HEK293T (cell line): ENCODE measurements at regions not wholly inside any gene's neighbourhood (a gene's known extent, or its start where the extent isn't known, plus 50 kb on each side); places are given as distances from the start of the nearest gene placed in this dataset.

Experiments used
- ARNT ChIP-seq: fragments of 450-650 bp; IDR thresholded peaks from 2 replicates; pipeline ENCODE4 v1.6.1; 2017; ENCODE audit warnings: mild to moderate bottlenecking
- BHLHE40 ChIP-seq: fragments of 450-650 bp; IDR thresholded peaks from 2 replicates; pipeline ENCODE4 v1.6.1; 2016; ENCODE audit warnings: mild to moderate bottlenecking, moderate library complexity, borderline replicate concordance
- FOXA1 ChIP-seq: fragments of 450-650 bp; IDR thresholded peaks from 2 replicates; pipeline ENCODE4 v1.6.1; 2016; ENCODE audit warnings: mild to moderate bottlenecking
- FOXK2 ChIP-seq: fragments of 450-650 bp; IDR thresholded peaks from 2 replicates; pipeline ENCODE4 v1.6.1; 2016; ENCODE audit warnings: mild to moderate bottlenecking
- FOXM1 ChIP-seq: fragments of 450-650 bp; IDR thresholded peaks from 2 replicates; pipeline ENCODE4 v1.6.1; 2017; ENCODE audit warnings: mild to moderate bottlenecking, borderline replicate concordance
- HDGF ChIP-seq: fragments of 450-650 bp; IDR thresholded peaks from 2 replicates; pipeline ENCODE4 v1.6.1; 2017; ENCODE audit warnings: antibody characterized with exemption, borderline replicate concordance
- LEF1 ChIP-seq: fragments of 450-650 bp; IDR thresholded peaks from 2 replicates; pipeline ENCODE4 v1.6.1; 2017; ENCODE audit warnings: mild to moderate bottlenecking, borderline replicate concordance
- NFRKB ChIP-seq: fragments of 450-650 bp; IDR thresholded peaks from 2 replicates; pipeline ENCODE4 v1.6.1; 2016; ENCODE audit warnings: mild to moderate bottlenecking, moderate library complexity
- SP1 ChIP-seq: fragments of 450-650 bp; IDR thresholded peaks from 2 replicates; pipeline ENCODE4 v1.6.1; 2017
- SUZ12 ChIP-seq: fragments of 450-650 bp; IDR thresholded peaks from 2 replicates; pipeline ENCODE4 v1.6.1; 2016; ENCODE audit warnings: mild to moderate bottlenecking
- ZNF384 ChIP-seq: fragments of 450-650 bp; IDR thresholded peaks from 2 replicates; pipeline ENCODE4 v1.6.1; 2016
- TF ChIP-seq, protein P1 (sequence below): fragments of 450-650 bp; IDR thresholded peaks from 2 replicates; pipeline ENCODE4 v1.6.1; 2016

DNA sequence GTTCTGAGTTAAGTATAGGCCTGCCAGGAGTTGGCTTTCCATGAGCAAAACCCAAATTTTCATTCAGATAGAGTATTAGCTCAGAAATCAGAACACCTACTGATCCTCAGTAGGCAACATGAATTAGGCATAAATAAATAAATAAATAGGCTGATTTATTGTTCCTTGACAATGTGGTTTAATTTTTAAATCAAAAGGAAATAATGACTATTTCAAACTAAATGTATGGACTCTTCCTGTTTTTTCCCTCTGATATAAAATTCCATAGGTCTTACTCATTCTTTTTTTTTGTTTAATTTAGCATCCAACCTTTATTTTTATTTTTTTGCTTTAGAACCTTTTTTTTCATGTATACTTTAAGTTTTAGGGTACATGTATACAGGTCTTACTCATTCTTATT, 140.2 kb upstream of the ITGA6 start:
- TF ChIP-seq FOXM1 (no peak), BHLHE40 (no peak), SUZ12 (no peak), LEF1 (no peak), SP1 (no peak), FOXA1 (no peak), NFRKB (no peak), FOXK2 (no peak), HDGF (no peak), ZNF384 (no peak), ARNT (no peak)
- TF ChIP-seq, protein P1, sequence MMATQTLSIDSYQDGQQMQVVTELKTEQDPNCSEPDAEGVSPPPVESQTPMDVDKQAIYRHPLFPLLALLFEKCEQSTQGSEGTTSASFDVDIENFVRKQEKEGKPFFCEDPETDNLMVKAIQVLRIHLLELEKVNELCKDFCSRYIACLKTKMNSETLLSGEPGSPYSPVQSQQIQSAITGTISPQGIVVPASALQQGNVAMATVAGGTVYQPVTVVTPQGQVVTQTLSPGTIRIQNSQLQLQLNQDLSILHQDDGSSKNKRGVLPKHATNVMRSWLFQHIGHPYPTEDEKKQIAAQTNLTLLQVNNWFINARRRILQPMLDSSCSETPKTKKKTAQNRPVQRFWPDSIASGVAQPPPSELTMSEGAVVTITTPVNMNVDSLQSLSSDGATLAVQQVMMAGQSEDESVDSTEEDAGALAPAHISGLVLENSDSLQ: no peak
